HFFc6 (cell line): ENCODE measurements at regions not wholly inside any gene's neighbourhood (a gene's known extent, or its start where the extent isn't known, plus 50 kb on each side); places are given as distances from the start of the nearest gene placed in this dataset.

Experiments used
- DNase-seq: peaks from one replicate; pipeline ENCODE4 v3.0.0-alpha.2; 2018
- H3K27ac Mint-ChIP-seq: 2 replicates; pipeline ENCODE4 v1.8.0; 2020; ENCODE audit warnings: mild to moderate bottlenecking, mixed read lengths
- H3K27me3 Mint-ChIP-seq: 2 replicates; pipeline ENCODE4 v1.8.0; 2021; ENCODE audit warnings: mild to moderate bottlenecking, moderate library complexity, mixed read lengths; ENCODE audit not compliant: insufficient read depth
- H3K36me3 Mint-ChIP-seq: 2 replicates; pipeline ENCODE4 v1.8.0; 2021; ENCODE audit warnings: low read depth, mixed read lengths
- H3K4me1 Mint-ChIP-seq: 2 replicates; pipeline ENCODE4 v1.8.0; 2020; ENCODE audit warnings: low read depth, mixed read lengths
- H3K4me3 Mint-ChIP-seq: 2 replicates; pipeline ENCODE4 v1.8.0; 2020; ENCODE audit warnings: mild to moderate bottlenecking, moderate library complexity, mixed read lengths
- H3K9me3 Mint-ChIP-seq: 2 replicates; pipeline ENCODE4 v1.8.0; 2020; ENCODE audit warnings: mild to moderate bottlenecking, mixed read lengths
- TF ChIP-seq, protein P1 (sequence below): fragments of 200-600 bp; sonication (generic); IDR thresholded peaks from 2 replicates; pipeline ENCODE4 v1.5.0; 2021; ENCODE audit warnings: antibody characterized with exemption, mild to moderate bottlenecking

DNA sequence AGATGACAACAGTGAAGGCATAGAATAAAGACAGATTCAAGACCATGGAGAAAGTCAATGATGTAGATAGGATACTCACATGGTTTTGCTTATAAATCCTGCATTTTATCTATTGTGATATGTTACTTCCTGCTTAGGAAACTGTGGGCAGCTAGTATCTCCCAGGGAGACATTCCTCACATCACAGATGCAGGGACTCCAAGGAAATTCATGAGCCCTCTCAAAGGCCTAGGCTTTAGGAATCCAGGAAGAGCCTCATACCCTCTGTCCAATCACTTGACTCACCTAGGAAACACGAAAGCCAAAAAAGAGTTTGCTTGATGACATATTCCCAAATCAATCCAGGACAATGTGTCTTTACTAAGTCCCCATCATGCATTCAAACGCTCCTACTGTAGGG is 247.8 kb upstream of the KLHL29 start:
- H3K27me3 Mint-ChIP-seq = peaks cover 1% of the 10 kb centered on the region; the same call in 1 of the 2 replicates
- no peaks in the 10 kb centered on the region for H3K4me1 Mint-ChIP-seq
- no peak for DNase-seq
- no peak overlapping the region for H3K4me3 Mint-ChIP-seq
- no peak overlapping the region for H3K27ac Mint-ChIP-seq
- H3K36me3 Mint-ChIP-seq = no peaks in the 10 kb centered on the region; the same call in 1 of the 2 replicates
- TF ChIP-seq, protein P1, sequence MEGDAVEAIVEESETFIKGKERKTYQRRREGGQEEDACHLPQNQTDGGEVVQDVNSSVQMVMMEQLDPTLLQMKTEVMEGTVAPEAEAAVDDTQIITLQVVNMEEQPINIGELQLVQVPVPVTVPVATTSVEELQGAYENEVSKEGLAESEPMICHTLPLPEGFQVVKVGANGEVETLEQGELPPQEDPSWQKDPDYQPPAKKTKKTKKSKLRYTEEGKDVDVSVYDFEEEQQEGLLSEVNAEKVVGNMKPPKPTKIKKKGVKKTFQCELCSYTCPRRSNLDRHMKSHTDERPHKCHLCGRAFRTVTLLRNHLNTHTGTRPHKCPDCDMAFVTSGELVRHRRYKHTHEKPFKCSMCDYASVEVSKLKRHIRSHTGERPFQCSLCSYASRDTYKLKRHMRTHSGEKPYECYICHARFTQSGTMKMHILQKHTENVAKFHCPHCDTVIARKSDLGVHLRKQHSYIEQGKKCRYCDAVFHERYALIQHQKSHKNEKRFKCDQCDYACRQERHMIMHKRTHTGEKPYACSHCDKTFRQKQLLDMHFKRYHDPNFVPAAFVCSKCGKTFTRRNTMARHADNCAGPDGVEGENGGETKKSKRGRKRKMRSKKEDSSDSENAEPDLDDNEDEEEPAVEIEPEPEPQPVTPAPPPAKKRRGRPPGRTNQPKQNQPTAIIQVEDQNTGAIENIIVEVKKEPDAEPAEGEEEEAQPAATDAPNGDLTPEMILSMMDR = no peak
- H3K9me3 Mint-ChIP-seq = peaks cover 9% of the 10 kb centered on the region

DNA sequence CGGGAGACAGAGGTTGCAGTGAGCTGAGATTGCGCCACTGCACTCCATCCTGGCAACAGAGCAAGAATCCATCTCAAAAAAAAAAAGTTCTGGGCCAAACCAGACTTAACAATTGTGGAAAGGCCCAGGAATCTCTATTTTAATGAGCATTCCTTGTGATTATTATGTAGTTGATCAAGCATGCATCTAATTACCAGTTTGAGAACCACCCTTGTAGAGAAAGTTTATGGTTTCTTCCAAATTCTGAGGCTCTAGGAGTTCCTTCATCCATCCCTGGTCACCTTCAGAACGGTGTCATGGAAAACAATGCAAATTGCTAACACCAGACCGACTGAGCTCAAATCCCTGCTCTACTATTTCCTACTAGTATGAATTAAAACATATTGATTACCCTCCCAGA is 246.3 kb upstream of the KLHL29 start:
- Mint-ChIP-seq H3K4me3 (no peak overlapping the region), H3K9me3 (peaks cover 10% of the 10 kb centered on the region), H3K4me1 (no peaks in the 10 kb centered on the region), H3K27ac (no peak overlapping the region), H3K36me3 (no peaks in the 10 kb centered on the region), H3K27me3 (peaks cover 1% of the 10 kb centered on the region; the same call in 1 of the 2 replicates)
- TF ChIP-seq, protein P1 = no peak
- no peak for DNase-seq

DNA sequence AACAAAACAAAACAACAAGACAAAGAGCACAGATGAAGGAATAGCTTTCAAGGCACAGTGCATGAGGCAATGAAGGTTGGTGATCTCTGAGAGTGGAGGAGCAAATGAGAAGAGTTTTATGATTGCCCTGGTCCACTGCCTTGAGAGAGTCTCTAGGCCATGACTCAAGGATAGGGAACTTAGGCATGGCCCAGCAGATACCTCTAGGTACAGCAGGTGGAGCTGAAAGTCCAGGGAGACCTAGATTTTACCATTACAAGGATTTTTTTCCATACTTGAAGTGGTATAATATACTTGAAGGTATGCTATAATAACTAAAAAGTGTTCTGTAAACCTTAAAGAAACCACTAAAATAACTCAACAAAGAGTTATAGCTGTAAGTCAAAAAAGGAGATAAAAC is 239.5 kb upstream of the KLHL29 start:
- H3K4me3 Mint-ChIP-seq = no peak overlapping the region
- H3K27me3 Mint-ChIP-seq = peaks cover 2% of the 10 kb centered on the region; the same call in 1 of the 2 replicates
- no peak overlapping the region for H3K27ac Mint-ChIP-seq
- no peaks in the 10 kb centered on the region for H3K4me1 Mint-ChIP-seq
- TF ChIP-seq, protein P1 = no peak
- peaks cover 15% of the 10 kb centered on the region for H3K9me3 Mint-ChIP-seq
- no peak for DNase-seq
- H3K36me3 Mint-ChIP-seq = no peaks in the 10 kb centered on the region

DNA sequence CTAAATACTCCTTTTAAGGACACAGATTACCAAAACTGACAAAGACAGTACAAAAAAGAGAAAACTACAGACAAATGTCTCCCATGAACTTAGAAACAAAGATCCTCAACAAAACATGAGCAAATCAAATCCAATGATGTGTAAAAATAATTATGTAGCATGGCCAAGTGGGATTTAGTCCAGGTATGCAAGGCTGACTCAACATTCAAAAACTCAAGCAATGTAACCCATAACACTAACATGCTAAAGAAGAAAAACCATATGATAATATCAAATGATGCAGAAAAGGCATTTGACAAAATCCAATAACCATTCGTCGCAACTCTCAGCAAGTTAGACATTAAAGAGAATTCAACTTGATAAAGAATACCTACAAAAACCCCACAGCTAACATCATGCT is 239.0 kb upstream of the KLHL29 start:
- TF ChIP-seq, protein P1 = no peak
- no peak for DNase-seq
- Mint-ChIP-seq H3K36me3 (no peaks in the 10 kb centered on the region), H3K4me3 (no peak overlapping the region), H3K27ac (no peak overlapping the region), H3K9me3 (peaks cover 19% of the 10 kb centered on the region), H3K4me1 (no peaks in the 10 kb centered on the region), H3K27me3 (peaks cover 2% of the 10 kb centered on the region; the same call in 1 of the 2 replicates)

DNA sequence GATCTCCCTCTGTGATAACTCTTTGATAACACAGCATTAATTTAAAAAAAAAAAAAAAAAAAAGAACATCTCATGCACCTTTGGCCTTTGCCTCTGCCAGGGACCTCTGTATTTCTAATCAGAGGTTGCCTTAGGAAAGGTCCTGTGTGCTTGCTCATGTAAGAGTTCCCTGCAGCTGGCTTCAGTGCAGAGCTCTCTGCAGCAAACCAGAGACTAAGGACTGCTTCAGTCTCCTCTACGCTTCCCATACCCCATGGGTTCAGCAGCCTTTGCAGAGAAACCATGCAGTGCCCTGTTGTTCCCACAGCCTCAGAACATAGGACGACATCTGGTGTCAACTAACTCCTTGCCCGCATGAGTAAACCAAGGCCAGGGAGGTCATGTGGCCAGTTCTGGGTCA is 236.6 kb upstream of the KLHL29 start:
- Mint-ChIP-seq H3K27ac (no peak overlapping the region), H3K9me3 (peaks cover 16% of the 10 kb centered on the region), H3K4me1 (no peaks in the 10 kb centered on the region), H3K36me3 (no peaks in the 10 kb centered on the region), H3K27me3 (peaks cover 2% of the 10 kb centered on the region; the same call in 1 of the 2 replicates), H3K4me3 (no peak overlapping the region)
- no peak for DNase-seq
- TF ChIP-seq, protein P1 = no peak

DNA sequence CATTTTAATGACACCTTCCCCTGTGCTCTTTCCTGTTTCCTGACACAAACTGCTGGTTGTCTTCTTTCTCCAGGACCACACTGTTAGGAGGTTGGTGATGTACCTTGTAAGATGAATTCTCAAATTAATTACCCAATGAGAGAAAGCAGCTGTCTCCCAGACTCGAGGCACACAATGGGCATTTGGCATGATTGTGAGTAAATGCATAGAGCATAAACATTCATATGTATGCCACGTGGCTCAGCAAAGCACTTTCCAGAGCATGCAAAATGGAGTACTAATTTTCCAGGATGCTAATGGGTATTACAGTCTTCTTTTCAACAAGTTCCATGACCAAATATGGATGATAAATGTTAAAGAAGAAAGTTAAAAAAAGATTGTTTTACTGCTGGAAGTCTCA is 235.2 kb upstream of the KLHL29 start:
- no peaks in the 10 kb centered on the region for H3K4me1 Mint-ChIP-seq
- H3K9me3 Mint-ChIP-seq = peaks cover 19% of the 10 kb centered on the region
- DNase-seq = no peak
- H3K4me3 Mint-ChIP-seq = no peak overlapping the region
- H3K36me3 Mint-ChIP-seq = no peaks in the 10 kb centered on the region
- no peak overlapping the region for H3K27ac Mint-ChIP-seq
- TF ChIP-seq, protein P1 = no peak
- H3K27me3 Mint-ChIP-seq = peaks cover 2% of the 10 kb centered on the region; the same call in 1 of the 2 replicates
